HCT116 (cell line): ENCODE measurements at regions not wholly inside any gene's neighbourhood (a gene's known extent, or its start where the extent isn't known, plus 50 kb on each side); places are given as distances from the start of the nearest gene placed in this dataset.

Experiments
- ATAC-seq: fragments of 200-7000 bp; cut with Tn5 transposase; 2 replicates; pipeline ENCODE4 v1.9.1; 2020; ENCODE audit warnings: mild to moderate bottlenecking, moderate library complexity
- BruUV-seq: library from RNA; stranded (reverse); fragments of 400-500 nt; replicated peaks from 2 replicates; lab custom pipeline; 2021; lab: Mats Ljungman, UMichigan
- CTCF ChIA-PET: fragments of 300-600 bp; sonication (Branson Sonifier 250); formaldehyde crosslinking; loops from one replicate; lab custom pipeline; 2021; ENCODE audit warnings: antibody characterized with exemption; lab: Charles Lee
- POLR2A ChIA-PET: fragments of 300-600, 350-600 bp; sonication (Branson Sonifier 250); formaldehyde crosslinking; loops from one replicate; lab custom pipeline; 2021; ENCODE audit warnings: antibody characterized with exemption; lab: Charles Lee
- RAD21 ChIA-PET, 2 experiments: fragments of 300-600 bp; sonication (Branson Sonifier 250); formaldehyde crosslinking; loops; one replicate each; lab custom pipeline; 2023; ENCODE audit warnings: low total read pairs in 2 of 2; ENCODE audit not compliant: uncharacterized antibody in 2 of 2, unreplicated experiment in 2 of 2, low non-redundant PET in 1 of 2; lab: Charles Lee
- DNase-seq: peaks from one replicate; pipeline ENCODE4 v3.0.0-alpha.2; 2010; ENCODE audit warnings: low read depth, low spot score
- H2AFZ ChIP-seq: fragments of 200-600 bp; shearing (Covaris generic), sonication (generic); 2 replicates; pipeline ENCODE4 v1.6.1; 2017; ENCODE audit warnings: low read depth, mixed run types, mixed read lengths, antibody characterized with exemption, low read length; ENCODE audit not compliant: poor library complexity, severe bottlenecking
- H3K27ac ChIP-seq: 2 replicates; pipeline ENCODE4 v1.5.1; 2012; ENCODE audit warnings: low read depth, low read length
- H3K27me3 ChIP-seq: fragments of 200-600 bp; sonication (generic); 2 replicates; pipeline ENCODE4 v1.6.1; 2016; ENCODE audit warnings: mixed run types, low read length, mixed read lengths; ENCODE audit not compliant: insufficient read depth
- H3K36me3 ChIP-seq, 2 experiments: fragments of 200-500 bp in 1 of 2; fragments of 200-600 bp in 1 of 2; sonication (Bioruptor generic) in 1 of 2; sonication (generic) in 1 of 2; 2 replicates each; pipeline versions ENCODE4 v1.5.1 to v1.6.1; 2014 to 2016; ENCODE audit warnings: low read length in 2 of 2, inconsistent platforms in 1 of 2, mixed read lengths in 1 of 2, mixed run types in 1 of 2; ENCODE audit not compliant: insufficient read depth in 2 of 2, control insufficient read depth in 1 of 2
- H3K4me1 ChIP-seq, 2 experiments: fragments of 200-600 bp in 1 of 2; sonication (generic) in 1 of 2; 2 replicates each; pipeline versions ENCODE4 v1.5.1 to v1.6.1; 2012 to 2017; ENCODE audit warnings: low read length in 2 of 2, inconsistent platforms in 1 of 2, mild to moderate bottlenecking in 1 of 2, mixed read lengths in 1 of 2, mixed run types in 1 of 2, moderate library complexity in 1 of 2; ENCODE audit not compliant: insufficient read depth in 2 of 2, control insufficient read depth in 1 of 2
- H3K4me2 ChIP-seq: fragments of 200-600 bp; sonication (generic); 2 replicates; pipeline ENCODE4 v1.6.1; 2017; ENCODE audit warnings: mixed run types, low read length, mixed read lengths
- H3K4me3 ChIP-seq, 2 experiments: fragments of 200-600 bp in 1 of 2; sonication (generic) in 1 of 2; replicated peaks in 1 of 2; 2 replicates each; pipeline ENCODE4 v1.5.1; 2011 to 2016; ENCODE audit warnings: low read length in 2 of 2, control low read depth in 1 of 2, low read depth in 1 of 2, mild to moderate bottlenecking in 1 of 2, mixed read lengths in 1 of 2, mixed run types in 1 of 2
- H3K79me2 ChIP-seq: fragments of 200-600 bp; sonication (generic); 2 replicates; pipeline ENCODE4 v1.6.1; 2017; ENCODE audit warnings: mild to moderate bottlenecking, mixed run types, low read length, moderate library complexity, mixed read lengths; ENCODE audit not compliant: insufficient read depth
- H3K9ac ChIP-seq: fragments of 200-600 bp; sonication (generic); 2 replicates; pipeline ENCODE4 v1.6.1; 2016; ENCODE audit warnings: low read length, mixed read lengths
- H3K9me2 ChIP-seq: fragments of 200-600 bp; sonication (generic), shearing (Covaris generic); 2 replicates; pipeline ENCODE4 v1.6.1; 2017; ENCODE audit warnings: mixed run types, mild to moderate bottlenecking, moderate library complexity; ENCODE audit not compliant: insufficient read depth
- H3K9me3 ChIP-seq, 2 experiments: fragments of 200-500 bp in 1 of 2; fragments of 200-600 bp in 1 of 2; sonication (Bioruptor generic) in 1 of 2; sonication (generic) in 1 of 2; 2 replicates each; pipeline ENCODE4 v1.6.1; 2014 to 2017; ENCODE audit warnings: low read length in 2 of 2, mixed read lengths in 2 of 2, inconsistent platforms in 1 of 2, low read depth in 1 of 2, mild to moderate bottlenecking in 1 of 2, mixed run types in 1 of 2, moderate library complexity in 1 of 2; ENCODE audit not compliant: control insufficient read depth in 1 of 2, insufficient read depth in 1 of 2
- H4K20me1 ChIP-seq: fragments of 200-600 bp; sonication (generic), shearing (Covaris generic); 2 replicates; pipeline ENCODE4 v1.6.1; 2017; ENCODE audit warnings: mixed run types, mild to moderate bottlenecking, moderate library complexity; ENCODE audit not compliant: insufficient read depth
- CBX3 ChIP-seq: IDR thresholded peaks from 2 replicates; pipeline ENCODE4 v1.6.1; 2012; ENCODE audit warnings: low read depth
- CEBPB ChIP-seq: IDR thresholded peaks from 2 replicates; pipeline ENCODE4 v1.6.1; 2012; ENCODE audit warnings: low read depth
- CTCF ChIP-seq, 3 experiments: fragments of 200-600 bp in 1 of 3; sonication (generic) in 1 of 3; IDR thresholded peaks in 2 of 3; conservative IDR thresholded peaks in 1 of 3; 2 replicates each; pipeline ENCODE4 v1.5.1; 2012 to 2017; ENCODE audit warnings: low read depth in 2 of 3, low read length in 2 of 3, antibody characterized with exemption in 1 of 3, borderline replicate concordance in 1 of 3, control low read depth in 1 of 3, mild to moderate bottlenecking in 1 of 3, mixed read lengths in 1 of 3, mixed run types in 1 of 3, moderate library complexity in 1 of 3; ENCODE audit not compliant: insufficient read depth in 1 of 3
- ELF1 ChIP-seq: IDR thresholded peaks from 2 replicates; pipeline ENCODE4 v1.6.1; 2012; ENCODE audit warnings: low read depth, borderline replicate concordance
- EZH2 ChIP-seq: fragments of 200-600 bp; sonication (generic); IDR thresholded peaks from 2 replicates; pipeline ENCODE4 v1.6.1; 2017; ENCODE audit warnings: antibody characterized with exemption, mixed run types
- EZH2phosphoT487 ChIP-seq: fragments of 200-600 bp; IDR thresholded peaks from 2 replicates; pipeline ENCODE4 v1.6.1; 2018; ENCODE audit warnings: antibody characterized with exemption, borderline replicate concordance
- JUND ChIP-seq: IDR thresholded peaks from 2 replicates; pipeline ENCODE4 v1.6.1; 2012
- MAX ChIP-seq: IDR thresholded peaks from 2 replicates; pipeline ENCODE4 v1.6.1; 2012
- POLR2AphosphoS5 ChIP-seq: IDR thresholded peaks from 2 replicates; pipeline ENCODE4 v1.6.1; 2011; ENCODE audit warnings: mild to moderate bottlenecking, low read depth, low read length, moderate library complexity
- RAD21 ChIP-seq: IDR thresholded peaks from 2 replicates; pipeline ENCODE4 v1.6.1; 2012; ENCODE audit warnings: low read depth, mild to moderate bottlenecking
- SP1 ChIP-seq: IDR thresholded peaks from 2 replicates; pipeline ENCODE4 v1.6.1; 2012; ENCODE audit warnings: low read depth
- SRF ChIP-seq: IDR thresholded peaks from 2 replicates; pipeline ENCODE4 v1.6.1; 2012; ENCODE audit warnings: low read depth
- YY1 ChIP-seq: IDR thresholded peaks from 2 replicates; pipeline ENCODE4 v1.6.1; 2011; ENCODE audit warnings: low read length, low read depth, moderate library complexity, mild to moderate bottlenecking; ENCODE audit not compliant: insufficient replicate concordance; ENCODE audit errors: extremely low read depth
- ZBTB33 ChIP-seq: IDR thresholded peaks from 2 replicates; pipeline ENCODE4 v1.6.1; 2011; ENCODE audit warnings: mild to moderate bottlenecking, low read length, moderate library complexity; ENCODE audit not compliant: insufficient replicate concordance; ENCODE audit errors: extremely low read depth
- ZFX ChIP-seq: fragments of 450-650 bp; IDR thresholded peaks from 2 replicates; pipeline ENCODE4 v1.6.1; 2017
- intact Hi-C: fragments of 100-400 bp; cut with micrococcal nuclease; formaldehyde crosslinking; loops from 2 replicates; pipeline ENCODE4 v1.10.0; 2022

GRCh38 chr3:74500257-74500656 is 114.2 kb downstream of the CNTN3 start:
- Histone ChIP-seq H3K4me1 (no peaks in the 10 kb centered on the region), H3K79me2 (no peaks in the 10 kb centered on the region), H3K27ac (no peak overlapping the region), H2AFZ (no peak overlapping the region), H3K4me2 (no peak overlapping the region), H3K4me3 (no peak overlapping the region), H3K27me3 (no peaks in the 10 kb centered on the region), H4K20me1 (no peaks in the 10 kb centered on the region), H3K9me2 (no peaks in the 10 kb centered on the region), H3K36me3 (no peaks in the 10 kb centered on the region), H3K9ac (no peak overlapping the region), H3K9me3 (peaks cover 20 to 23% of the 10 kb centered on the region in 2 experiments; a peak in 2 of 4 replicates)
- no peak for DNase-seq
- CTCF ChIA-PET: no interaction called here
- no TSS peak for BruUV-seq
- no peak for ATAC-seq
- TF ChIP-seq YY1 (no peak), ZBTB33 (no peak), ZFX (no peak), SRF (no peak), RAD21 (no peak), JUND (no peak)
- RAD21 ChIA-PET: no interaction called here
- POLR2A ChIA-PET: no interaction called here
- intact Hi-C loops: no loop called here

- no peaks in the 10 kb centered on the region for H3K79me2 ChIP-seq
- RAD21 ChIA-PET: no interaction called here
- no peak overlapping the region for H3K27ac ChIP-seq
- no peaks in the 10 kb centered on the region for H3K36me3 ChIP-seq
- H3K4me2 ChIP-seq: no peak overlapping the region
- TF ChIP-seq ELF1: no peak
- no peak for TF ChIP-seq SRF
- TF ChIP-seq CBX3: no peak
- no peak for TF ChIP-seq SP1
- TF ChIP-seq EZH2phosphoT487: no peak
- TF ChIP-seq ZBTB33: no peak
- no peak for TF ChIP-seq YY1
- TF ChIP-seq RAD21: no peak
- TF ChIP-seq JUND: no peak
- TF ChIP-seq CTCF (IDR thresholded peaks at IDR 0.05 in 2 of 3, conservative IDR thresholded peaks at IDR 0.05 in 1 of 3; ENCODE audit: borderline replicate concordance in 1 of 3, insufficient read depth in 1 of 3, low read depth in 2 of 3, low read length in 2 of 3): no peak
- TF ChIP-seq CEBPB: no peak
- TF ChIP-seq MAX: no peak
- TF ChIP-seq POLR2AphosphoS5: no peak
- TF ChIP-seq EZH2: no peak
- TF ChIP-seq, all 23 proteins: peak for 0
- peaks cover 7 to 18% of the 10 kb centered on the region in 2 experiments; a peak in 2 of 4 replicates for H3K9me3 ChIP-seq
- BruUV-seq: no TSS peak
- no peaks in the 10 kb centered on the region for H3K27me3 ChIP-seq
- no peak for DNase-seq
- H4K20me1 ChIP-seq: no peaks in the 10 kb centered on the region
- POLR2A ChIA-PET: no interaction called here
- no peak for ATAC-seq
- H3K4me1 ChIP-seq: no peaks in the 10 kb centered on the region
- no peak overlapping the region for H3K9ac ChIP-seq
- no peak overlapping the region for H2AFZ ChIP-seq
- no peaks in the 10 kb centered on the region for H3K9me2 ChIP-seq
- no peak overlapping the region for H3K4me3 ChIP-seq
- CTCF ChIA-PET: no interaction called here
- intact Hi-C loops: no loop called here
Observed at GRCh38 chr3:74491874-74492273, 122.6 kb downstream of the CNTN3 start.
